ENCODE measurements at regions not wholly inside any gene's neighbourhood (a gene's known extent, or its start where the extent isn't known, plus 50 kb on each side); places are given as distances from the start of the nearest gene placed in this dataset.
"Not testable (repeated sequence)": the region's sequence is repeated elsewhere in the genome, so short reads cannot be mapped to it uniquely, and the experiment has no call there.

DNA sequence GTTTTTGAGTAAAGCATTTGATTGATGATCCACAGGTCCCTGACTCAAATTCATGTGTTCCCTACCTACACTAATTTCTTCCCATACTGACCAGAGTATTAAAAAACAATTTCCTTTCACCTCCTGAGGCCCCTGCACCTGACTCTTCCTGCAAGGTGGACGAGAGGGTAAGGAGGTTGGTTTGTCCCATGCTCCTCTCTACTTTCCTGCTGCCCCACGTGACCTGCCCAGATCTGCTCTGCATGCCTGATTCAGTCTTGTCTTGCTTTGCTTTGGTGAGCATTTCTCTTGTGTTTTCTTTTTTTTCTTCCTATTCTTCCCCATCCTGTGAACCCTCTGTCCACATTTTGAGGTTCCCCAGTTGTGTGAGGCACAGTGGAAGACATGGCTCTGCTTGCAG lies 107.8 kb downstream of the ZNF467 start:
- TF ChIP-seq, protein P1, sequence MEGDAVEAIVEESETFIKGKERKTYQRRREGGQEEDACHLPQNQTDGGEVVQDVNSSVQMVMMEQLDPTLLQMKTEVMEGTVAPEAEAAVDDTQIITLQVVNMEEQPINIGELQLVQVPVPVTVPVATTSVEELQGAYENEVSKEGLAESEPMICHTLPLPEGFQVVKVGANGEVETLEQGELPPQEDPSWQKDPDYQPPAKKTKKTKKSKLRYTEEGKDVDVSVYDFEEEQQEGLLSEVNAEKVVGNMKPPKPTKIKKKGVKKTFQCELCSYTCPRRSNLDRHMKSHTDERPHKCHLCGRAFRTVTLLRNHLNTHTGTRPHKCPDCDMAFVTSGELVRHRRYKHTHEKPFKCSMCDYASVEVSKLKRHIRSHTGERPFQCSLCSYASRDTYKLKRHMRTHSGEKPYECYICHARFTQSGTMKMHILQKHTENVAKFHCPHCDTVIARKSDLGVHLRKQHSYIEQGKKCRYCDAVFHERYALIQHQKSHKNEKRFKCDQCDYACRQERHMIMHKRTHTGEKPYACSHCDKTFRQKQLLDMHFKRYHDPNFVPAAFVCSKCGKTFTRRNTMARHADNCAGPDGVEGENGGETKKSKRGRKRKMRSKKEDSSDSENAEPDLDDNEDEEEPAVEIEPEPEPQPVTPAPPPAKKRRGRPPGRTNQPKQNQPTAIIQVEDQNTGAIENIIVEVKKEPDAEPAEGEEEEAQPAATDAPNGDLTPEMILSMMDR (IDR thresholded peaks at IDR 0.05; ENCODE audit: low read length): not testable (repeated sequence)
- not testable (repeated sequence) for TF ChIP-seq EZH2 (IDR thresholded peaks at IDR 0.05; ENCODE audit: borderline replicate concordance, low read length)
